Upper lobe of right lung (tissue), 1 donor: ENCODE measurements at regions not wholly inside any gene's neighbourhood (a gene's known extent, or its start where the extent isn't known, plus 50 kb on each side); places are given as distances from the start of the nearest gene placed in this dataset.

Experiments used
- ATAC-seq: fragments of 200-7000 bp; cut with Tn5 transposase; one replicate; pipeline ENCODE4 v1.9.1; 2020; ENCODE audit warnings: mild to moderate bottlenecking, moderate library complexity
- DNase-seq: peaks from one replicate; pipeline ENCODE4 v3.0.0-alpha.2; 2020
- H3K27ac ChIP-seq: fragments of 200-600 bp; one replicate; pipeline ENCODE4 v1.8.0; 2022
- H3K27me3 ChIP-seq: fragments of 200-600 bp; one replicate; pipeline ENCODE4 v1.8.0; 2022; ENCODE audit warnings: mild to moderate bottlenecking
- H3K36me3 ChIP-seq: fragments of 200-600 bp; one replicate; pipeline ENCODE4 v1.8.0; 2022
- H3K4me1 ChIP-seq: fragments of 200-600 bp; one replicate; pipeline ENCODE4 v1.8.0; 2022
- H3K4me3 ChIP-seq: fragments of 200-600 bp; one replicate; pipeline ENCODE4 v1.8.0; 2022; ENCODE audit warnings: mild to moderate bottlenecking
- H3K9me3 ChIP-seq: fragments of 200-600 bp; one replicate; pipeline ENCODE4 v1.8.0; 2022
- intact Hi-C: fragments of 100-400 bp; cut with DNase I; formaldehyde crosslinking; loops from one replicate; pipeline ENCODE4 v1.11.0; 2022
- TF ChIP-seq, protein P1 (sequence below): fragments of 200-600 bp; IDR thresholded peaks from one replicate; pipeline ENCODE4 v1.8.0; 2022; ENCODE audit warnings: antibody characterized with exemption
- donor health status: DM: no; HTN: yes; CAD: no; lungs with severe emphysema.

DNA sequence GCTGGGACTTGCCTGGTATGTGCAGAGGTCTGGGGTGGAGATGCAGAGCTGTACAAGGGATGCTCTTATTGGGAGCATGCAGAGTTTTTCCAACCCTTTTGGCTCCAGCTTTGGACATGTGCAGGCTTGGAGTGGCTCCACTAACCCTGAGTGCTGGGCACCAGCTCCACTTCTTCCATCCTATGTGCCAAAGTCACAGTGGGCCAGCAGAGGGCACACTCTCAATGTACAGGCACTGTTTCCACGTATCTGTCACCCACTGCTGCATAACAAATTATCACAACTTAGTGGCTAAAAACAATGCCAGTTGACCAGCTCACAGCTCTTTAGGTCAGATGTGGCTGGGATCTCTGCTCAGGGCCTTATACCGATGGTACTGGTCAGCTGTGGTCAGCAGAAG lies 631.8 kb downstream of the AJAP1 start:
- intact Hi-C loops, result no loop called here
- TF ChIP-seq, protein P1, sequence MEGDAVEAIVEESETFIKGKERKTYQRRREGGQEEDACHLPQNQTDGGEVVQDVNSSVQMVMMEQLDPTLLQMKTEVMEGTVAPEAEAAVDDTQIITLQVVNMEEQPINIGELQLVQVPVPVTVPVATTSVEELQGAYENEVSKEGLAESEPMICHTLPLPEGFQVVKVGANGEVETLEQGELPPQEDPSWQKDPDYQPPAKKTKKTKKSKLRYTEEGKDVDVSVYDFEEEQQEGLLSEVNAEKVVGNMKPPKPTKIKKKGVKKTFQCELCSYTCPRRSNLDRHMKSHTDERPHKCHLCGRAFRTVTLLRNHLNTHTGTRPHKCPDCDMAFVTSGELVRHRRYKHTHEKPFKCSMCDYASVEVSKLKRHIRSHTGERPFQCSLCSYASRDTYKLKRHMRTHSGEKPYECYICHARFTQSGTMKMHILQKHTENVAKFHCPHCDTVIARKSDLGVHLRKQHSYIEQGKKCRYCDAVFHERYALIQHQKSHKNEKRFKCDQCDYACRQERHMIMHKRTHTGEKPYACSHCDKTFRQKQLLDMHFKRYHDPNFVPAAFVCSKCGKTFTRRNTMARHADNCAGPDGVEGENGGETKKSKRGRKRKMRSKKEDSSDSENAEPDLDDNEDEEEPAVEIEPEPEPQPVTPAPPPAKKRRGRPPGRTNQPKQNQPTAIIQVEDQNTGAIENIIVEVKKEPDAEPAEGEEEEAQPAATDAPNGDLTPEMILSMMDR, result peak; percentile 16
- Histone ChIP-seq H3K4me1 (no peaks in the 10 kb centered on the region), H3K9me3 (no peaks in the 10 kb centered on the region), H3K4me3 (no peak overlapping the region), H3K36me3 (no peaks in the 10 kb centered on the region), H3K27ac (no peak overlapping the region), H3K27me3 (peaks cover 3% of the 10 kb centered on the region)
- DNase-seq, result no peak
- ATAC-seq, result no peak

DNA sequence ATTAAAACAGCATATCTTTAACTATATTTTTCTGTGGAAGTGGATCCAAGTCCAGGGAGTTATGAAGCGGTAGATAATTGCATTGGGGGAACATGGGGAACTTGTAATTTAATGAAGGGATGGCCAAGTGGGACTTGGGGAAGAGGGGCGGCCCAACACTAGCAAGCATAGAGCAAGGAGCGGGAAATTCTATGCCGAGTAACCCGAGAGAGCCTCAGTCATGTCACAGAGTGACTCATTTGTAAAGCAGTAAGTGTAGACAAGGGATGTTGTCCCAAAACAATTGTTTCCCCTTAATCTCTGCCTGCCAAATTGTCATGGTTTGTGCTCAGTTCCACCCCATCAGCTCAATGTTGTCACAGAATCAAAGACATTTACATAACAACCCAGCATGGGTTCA lies 620.1 kb downstream of the AJAP1 start:
- TF ChIP-seq, protein P1, result no peak
- intact Hi-C loops, result no loop called here
- Histone ChIP-seq H3K36me3 (no peaks in the 10 kb centered on the region), H3K27ac (no peak overlapping the region), H3K27me3 (no peaks in the 10 kb centered on the region), H3K4me3 (no peak overlapping the region), H3K9me3 (no peaks in the 10 kb centered on the region), H3K4me1 (no peaks in the 10 kb centered on the region)
- no peak for DNase-seq
- ATAC-seq, result no peak

DNA sequence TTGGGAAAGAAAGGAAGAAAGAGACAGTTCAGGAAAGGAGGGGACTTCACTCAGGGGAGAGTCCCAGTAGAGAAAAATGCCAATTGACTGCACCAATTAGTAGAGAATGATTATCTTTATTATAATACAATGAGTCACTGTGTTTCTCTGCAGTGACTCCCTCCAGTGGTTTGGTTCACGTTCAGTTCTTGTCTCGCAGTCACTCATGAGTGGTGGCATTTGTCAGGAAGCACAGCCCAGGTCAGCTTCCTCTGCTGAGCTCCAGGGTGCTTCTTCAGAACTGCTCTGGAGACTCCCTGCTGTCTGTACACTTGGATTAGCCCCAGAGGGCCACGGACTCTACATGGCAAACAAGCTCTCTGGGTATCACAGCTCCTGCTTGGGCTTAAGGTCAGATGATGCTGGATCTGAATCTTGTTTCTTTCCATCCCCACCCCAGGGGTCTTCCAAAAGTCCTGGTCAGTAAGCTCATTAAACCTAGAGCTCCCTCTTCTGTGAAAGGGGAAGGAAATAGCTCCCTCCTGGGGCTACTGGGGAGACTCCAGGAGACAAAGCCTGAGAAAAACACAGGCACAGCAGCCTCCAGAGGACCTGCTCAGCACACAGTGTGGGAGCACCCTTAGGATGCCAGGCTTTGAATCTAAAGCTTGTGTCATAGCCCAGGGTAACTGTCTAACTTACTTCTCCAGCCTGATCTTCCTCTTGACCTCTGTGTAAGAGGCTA lies 619.0 kb downstream of the AJAP1 start:
- TF ChIP-seq, protein P1, result no peak
- no peaks in the 10 kb centered on the region for H3K9me3 ChIP-seq
- no peaks in the 10 kb centered on the region for H3K36me3 ChIP-seq
- intact Hi-C loops, result no loop called here
- no peaks in the 10 kb centered on the region for H3K27me3 ChIP-seq
- no peak overlapping the region for H3K4me3 ChIP-seq
- H3K4me1 ChIP-seq, result no peaks in the 10 kb centered on the region
- ATAC-seq, result no peak
- H3K27ac ChIP-seq, result no peak overlapping the region
- no peak for DNase-seq

DNA sequence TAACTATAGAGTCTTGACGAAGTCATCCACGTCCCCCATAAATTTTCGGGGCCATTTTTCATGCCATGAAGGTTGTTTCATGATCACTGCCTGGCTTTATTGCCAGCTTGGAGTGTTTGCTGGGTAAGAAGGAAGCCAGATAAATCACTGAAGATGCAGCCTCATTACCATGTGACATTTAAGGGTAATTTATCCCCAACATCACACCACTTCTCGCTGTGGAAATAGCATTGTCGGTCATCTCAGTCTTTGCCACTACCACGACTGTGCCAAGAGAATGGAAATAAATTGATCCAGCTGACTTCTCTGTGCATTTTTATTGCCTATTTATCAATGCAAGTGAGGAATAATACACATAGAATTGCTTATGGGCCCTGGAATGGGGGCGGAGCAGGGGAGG lies 617.9 kb downstream of the AJAP1 start:
- Histone ChIP-seq H3K4me3 (no peak overlapping the region), H3K27me3 (peaks cover 8% of the 10 kb centered on the region), H3K4me1 (no peaks in the 10 kb centered on the region), H3K27ac (no peak overlapping the region), H3K36me3 (no peaks in the 10 kb centered on the region), H3K9me3 (no peaks in the 10 kb centered on the region)
- ATAC-seq (no peak), DNase-seq (no peak)
- intact Hi-C loops, result no loop called here
- TF ChIP-seq, protein P1, result no peak

DNA sequence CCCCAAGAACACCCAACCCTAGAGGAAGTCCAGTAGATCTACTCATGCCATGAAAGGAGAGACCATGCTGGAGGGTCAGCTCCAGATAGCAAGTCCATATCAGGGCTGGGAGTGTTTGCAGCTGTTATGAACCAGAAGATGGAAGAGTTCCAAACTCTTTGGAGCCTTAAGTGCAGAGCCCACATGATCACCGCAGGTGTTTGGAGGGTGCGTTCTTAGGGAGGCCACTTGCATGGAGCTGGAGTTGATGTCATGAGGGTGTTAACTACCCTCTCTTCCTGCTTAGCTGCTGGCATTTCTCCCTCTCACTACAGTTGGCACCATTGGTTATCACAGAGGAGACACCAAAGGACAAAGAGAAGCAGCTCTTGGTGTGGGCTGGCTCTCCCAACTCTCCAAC lies 616.9 kb downstream of the AJAP1 start:
- Histone ChIP-seq H3K9me3 (no peaks in the 10 kb centered on the region), H3K27ac (no peak overlapping the region), H3K4me3 (no peak overlapping the region), H3K36me3 (no peaks in the 10 kb centered on the region), H3K4me1 (no peaks in the 10 kb centered on the region), H3K27me3 (peaks cover 8% of the 10 kb centered on the region)
- intact Hi-C loops, result no loop called here
- ATAC-seq (no peak), DNase-seq (no peak)
- TF ChIP-seq, protein P1, result no peak

DNA sequence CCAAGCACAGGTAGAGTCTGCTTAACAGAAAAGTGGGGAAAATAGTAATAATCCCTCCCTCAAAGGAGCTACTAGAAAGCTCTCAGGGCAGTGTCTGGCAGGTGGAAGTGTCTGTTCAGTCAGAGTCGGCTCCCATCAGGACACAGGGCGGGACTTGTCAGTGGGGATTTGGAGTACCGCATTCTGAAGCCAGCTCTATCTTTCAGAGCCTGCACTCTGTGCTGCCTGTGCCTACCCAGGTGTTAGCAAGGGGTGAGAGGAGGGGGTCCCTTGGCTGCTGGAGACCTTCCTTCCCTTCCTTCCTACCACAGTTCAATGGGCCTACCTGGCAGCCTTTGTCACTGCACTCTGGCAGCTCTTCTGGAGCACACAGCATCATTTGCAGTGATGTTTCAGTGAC lies 615.5 kb downstream of the AJAP1 start:
- intact Hi-C loops, result no loop called here
- ATAC-seq, result no peak

More for the DNA sequence above, 615.5 kb downstream of the AJAP1 start:
- Histone ChIP-seq H3K36me3 (no peaks in the 10 kb centered on the region), H3K9me3 (no peaks in the 10 kb centered on the region), H3K27ac (no peak overlapping the region), H3K27me3 (peaks cover 8% of the 10 kb centered on the region), H3K4me3 (no peak overlapping the region), H3K4me1 (no peaks in the 10 kb centered on the region)
- TF ChIP-seq, protein P1, result no peak
- DNase-seq, result no peak
